ENCODE measurements at regions not wholly inside any gene's neighbourhood (a gene's known extent, or its start where the extent isn't known, plus 50 kb on each side); places are given as distances from the start of the nearest gene placed in this dataset.

- Histone ChIP-seq H3K27ac (no peak overlapping the region), H3K36me3 (no peaks in the 10 kb centered on the region), H3K4me1 (ENCODE audit: control insufficient read depth in 1 of 2, low read depth in 2 of 2) (no peaks in the 10 kb centered on the region), H3K9me3 (no peaks in the 10 kb centered on the region), H3K27me3 (replicated peaks; ENCODE audit: insufficient read depth) (no peaks in the 10 kb centered on the region), H3K4me3 (no peak overlapping the region)
- DNase-seq (ENCODE audit: low spot score) (no peak), ATAC-seq (ENCODE audit: insufficient number of reproducible peaks, low FRiP score, low read depth) (no peak)
- TF ChIP-seq CTCF (IDR thresholded peaks at IDR 0.05): no peak
Observed at GRCh38 chr13:73579574-73580274, 520.9 kb downstream of the KLF5 start.

GRCh38 chr13:73578251-73578875 is 519.6 kb downstream of the KLF5 start:
- Histone ChIP-seq H3K36me3 (no peaks in the 10 kb centered on the region), H3K9me3 (no peaks in the 10 kb centered on the region), H3K4me1 (ENCODE audit: control insufficient read depth in 1 of 2, low read depth in 2 of 2) (no peaks in the 10 kb centered on the region), H3K27ac (no peak overlapping the region), H3K27me3 (replicated peaks; ENCODE audit: insufficient read depth) (no peaks in the 10 kb centered on the region), H3K4me3 (no peak overlapping the region)
- no peak for TF ChIP-seq CTCF (IDR thresholded peaks at IDR 0.05)
- DNase-seq (ENCODE audit: low spot score) (no peak), ATAC-seq (ENCODE audit: insufficient number of reproducible peaks, low FRiP score, low read depth) (no peak)

GRCh38 chr13:73576291-73576690 is 517.5 kb downstream of the KLF5 start:
- DNase-seq (ENCODE audit: low spot score) (no peak), ATAC-seq (ENCODE audit: insufficient number of reproducible peaks, low FRiP score, low read depth) (no peak)
- H3K9me3 ChIP-seq: no peaks in the 10 kb centered on the region
- no peaks in the 10 kb centered on the region for H3K4me1 ChIP-seq (ENCODE audit: control insufficient read depth in 1 of 2, low read depth in 2 of 2)
- TF ChIP-seq CTCF (IDR thresholded peaks at IDR 0.05): no peak
- H3K27ac ChIP-seq: no peak overlapping the region
- no peaks in the 10 kb centered on the region for H3K27me3 ChIP-seq (replicated peaks; ENCODE audit: insufficient read depth)
- H3K4me3 ChIP-seq: no peak overlapping the region
- no peaks in the 10 kb centered on the region for H3K36me3 ChIP-seq

GRCh38 chr13:73572824-73573223 is 514.0 kb downstream of the KLF5 start:
- DNase-seq (ENCODE audit: low spot score) (no peak), ATAC-seq (ENCODE audit: insufficient number of reproducible peaks, low FRiP score, low read depth) (no peak)
- H3K36me3 ChIP-seq: no peaks in the 10 kb centered on the region
- no peak overlapping the region for H3K27ac ChIP-seq
- no peaks in the 10 kb centered on the region for H3K27me3 ChIP-seq (replicated peaks; ENCODE audit: insufficient read depth)
- H3K4me3 ChIP-seq: no peak overlapping the region
- H3K4me1 ChIP-seq (ENCODE audit: control insufficient read depth in 1 of 2, low read depth in 2 of 2): no peaks in the 10 kb centered on the region
- no peak for TF ChIP-seq CTCF (IDR thresholded peaks at IDR 0.05)
- no peaks in the 10 kb centered on the region for H3K9me3 ChIP-seq

GRCh38 chr13:73571376-73571775 is 512.6 kb downstream of the KLF5 start:
- Histone ChIP-seq H3K36me3 (no peaks in the 10 kb centered on the region), H3K4me1 (ENCODE audit: control insufficient read depth in 1 of 2, low read depth in 2 of 2) (no peaks in the 10 kb centered on the region), H3K27ac (no peak overlapping the region), H3K9me3 (no peaks in the 10 kb centered on the region), H3K4me3 (no peak overlapping the region), H3K27me3 (replicated peaks; ENCODE audit: insufficient read depth) (no peaks in the 10 kb centered on the region)
- no peak for TF ChIP-seq CTCF (IDR thresholded peaks at IDR 0.05)
- DNase-seq (ENCODE audit: low spot score) (no peak), ATAC-seq (ENCODE audit: insufficient number of reproducible peaks, low FRiP score, low read depth) (no peak)
